Lung (tissue), 11 donors: ENCODE measurements at regions not wholly inside any gene's neighbourhood (a gene's known extent, or its start where the extent isn't known, plus 50 kb on each side); places are given as distances from the start of the nearest gene placed in this dataset.
"Not testable (repeated sequence)": the region's sequence is repeated elsewhere in the genome, so short reads cannot be mapped to it uniquely, and the experiment has no call there.

Experiments used
- ATAC-seq: fragments of 200-7000 bp; cut with Tn5 transposase; one replicate; pipeline ENCODE4 v1.9.1; 2020; ENCODE audit warnings: moderate number of reproducible peaks; ENCODE audit not compliant: insufficient read depth, low FRiP score
- DNase-seq, 3 donors: peaks; one replicate each; pipeline ENCODE4 v3.0.0-alpha.2; 2013 to 2017
- H3K27ac ChIP-seq, 2 donors: one replicate each; pipeline ENCODE4 v1.5.1; 2013; ENCODE audit warnings: mild to moderate bottlenecking in 2 of 2, moderate library complexity in 2 of 2, control low read depth in 1 of 2, inconsistent platforms in 1 of 2, low read depth in 1 of 2, low read length in 1 of 2
- H3K27me3 ChIP-seq, 3 donors: one replicate each; pipeline ENCODE4 v1.5.1; 2013; ENCODE audit warnings: low read length in 2 of 3; ENCODE audit not compliant: control insufficient read depth in 3 of 3, insufficient read depth in 3 of 3
- H3K36me3 ChIP-seq, 4 donors: one replicate each; pipeline ENCODE4 v1.5.1; 2013; ENCODE audit warnings: low read length in 4 of 4, mild to moderate bottlenecking in 1 of 4, moderate library complexity in 1 of 4; ENCODE audit not compliant: control insufficient read depth in 4 of 4, insufficient read depth in 4 of 4
- H3K4me1 ChIP-seq, 5 donors: one replicate each; pipeline ENCODE4 v1.5.1; 2013; ENCODE audit warnings: low read length in 5 of 5, mild to moderate bottlenecking in 2 of 5, moderate library complexity in 1 of 5; ENCODE audit not compliant: control insufficient read depth in 5 of 5, insufficient read depth in 5 of 5
- H3K4me3 ChIP-seq: one replicate; pipeline ENCODE4 v1.5.1; 2013; ENCODE audit warnings: mild to moderate bottlenecking, control low read depth, moderate library complexity
- H3K9ac ChIP-seq, 2 donors: one replicate each; pipeline ENCODE4 v1.5.1; 2013; ENCODE audit warnings: low read length in 2 of 2, control low read depth in 1 of 2; ENCODE audit not compliant: insufficient read depth in 1 of 2
- H3K9me3 ChIP-seq, 4 donors: one replicate each; pipeline ENCODE4 v1.5.1; 2013; ENCODE audit warnings: low read length in 3 of 4, mild to moderate bottlenecking in 1 of 4, moderate library complexity in 1 of 4; ENCODE audit not compliant: control insufficient read depth in 4 of 4, insufficient read depth in 3 of 4
- WGBS, 2 donors: extraction: QIAGEN DNeasy Blood & Tissue Kit; methylation state at CpG; one replicate each; pipeline ENCODE4 v1.1.7; 2013; 5-methylcytosine and 5-hydroxymethylcytosine counted together
- TF ChIP-seq, protein P1 (sequence below): IDR thresholded peaks from 2 replicates; pipeline ENCODE4 v1.5.1; 2012; ENCODE audit warnings: mild to moderate bottlenecking; ENCODE audit errors: control extremely low read depth, extremely low read depth
- donor health status: control.
- donor health status: control.
- donor health status: Bipolar disorder and iron deficiency.
- donor health status: healthy.
- donor health status: DM: yes; HTN: yes; CAD: no.

DNA sequence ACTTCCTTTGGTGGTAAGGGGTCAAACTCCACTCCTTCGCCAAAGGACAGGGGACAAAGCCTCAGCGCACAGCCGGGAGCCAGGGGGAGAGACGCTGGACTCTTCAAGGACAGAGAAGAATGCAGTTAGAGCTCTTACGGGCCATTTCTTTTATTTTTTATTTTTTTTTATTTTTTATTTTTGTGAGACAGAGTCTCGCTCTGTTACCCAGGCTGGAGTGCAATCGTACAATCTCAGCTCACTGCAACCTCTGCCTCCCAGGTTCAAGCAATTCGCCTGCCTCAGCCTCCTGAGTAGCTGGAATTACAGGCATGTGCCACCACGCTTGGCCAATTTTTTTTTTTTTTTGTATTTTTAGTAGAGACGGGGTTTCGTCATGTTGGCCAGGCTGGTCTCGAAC, 93.2 kb upstream of the RPH3AL start, which contains the start of gene RFLNB:
Gene RFLNB (minus strand): TSS at position 101 of the 400 bp plus-strand sequence.
- ATAC-seq, H3K27ac ChIP-seq: not testable (repeated sequence)
- 81 to 87% methylated on average over 12 of the region's 12 CpGs for WGBS, 2 donors

DNA sequence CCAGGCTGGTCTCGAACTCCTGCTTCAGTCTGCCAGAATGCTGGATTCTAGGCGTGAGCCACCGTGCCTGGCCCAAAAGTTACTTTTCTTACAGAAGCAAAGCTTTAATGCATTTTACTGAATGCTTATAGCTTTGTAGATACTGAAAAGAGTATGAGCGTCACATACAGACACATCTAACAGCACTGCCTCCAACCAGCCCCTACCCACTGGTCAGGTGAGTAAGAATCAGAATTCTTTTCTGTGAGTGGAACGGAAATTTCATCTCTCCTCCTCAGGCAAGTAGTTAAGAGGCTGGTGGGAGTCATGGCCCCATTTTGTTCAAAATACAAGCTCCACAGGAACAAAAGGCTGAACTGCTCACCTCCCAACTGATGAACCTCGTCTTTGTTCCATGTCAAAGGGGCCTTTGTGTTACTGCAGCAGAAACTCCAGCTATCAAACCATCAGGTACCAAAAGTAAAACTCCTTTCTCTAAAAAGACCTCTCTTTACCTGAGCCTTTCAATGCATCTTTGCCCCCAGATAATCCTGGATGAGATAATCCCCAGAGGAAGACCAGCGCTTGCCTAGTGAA, 92.4 kb upstream of the RPH3AL start:
- Histone ChIP-seq H3K4me3 (no peak overlapping the region), H3K36me3 (peaks cover 3 to 16% (median 6%) of the 10 kb centered on the region in 4 donors), H3K27me3 (no peaks in the 10 kb centered on the region), H3K27ac (no peak overlapping the region), H3K9me3 (no peaks in the 10 kb centered on the region), H3K4me1 (peaks cover 0 to 2% (median 0%) of the 10 kb centered on the region in 5 donors), H3K9ac (no peak overlapping the region)
- DNase-seq: no peak
- TF ChIP-seq, protein P1, sequence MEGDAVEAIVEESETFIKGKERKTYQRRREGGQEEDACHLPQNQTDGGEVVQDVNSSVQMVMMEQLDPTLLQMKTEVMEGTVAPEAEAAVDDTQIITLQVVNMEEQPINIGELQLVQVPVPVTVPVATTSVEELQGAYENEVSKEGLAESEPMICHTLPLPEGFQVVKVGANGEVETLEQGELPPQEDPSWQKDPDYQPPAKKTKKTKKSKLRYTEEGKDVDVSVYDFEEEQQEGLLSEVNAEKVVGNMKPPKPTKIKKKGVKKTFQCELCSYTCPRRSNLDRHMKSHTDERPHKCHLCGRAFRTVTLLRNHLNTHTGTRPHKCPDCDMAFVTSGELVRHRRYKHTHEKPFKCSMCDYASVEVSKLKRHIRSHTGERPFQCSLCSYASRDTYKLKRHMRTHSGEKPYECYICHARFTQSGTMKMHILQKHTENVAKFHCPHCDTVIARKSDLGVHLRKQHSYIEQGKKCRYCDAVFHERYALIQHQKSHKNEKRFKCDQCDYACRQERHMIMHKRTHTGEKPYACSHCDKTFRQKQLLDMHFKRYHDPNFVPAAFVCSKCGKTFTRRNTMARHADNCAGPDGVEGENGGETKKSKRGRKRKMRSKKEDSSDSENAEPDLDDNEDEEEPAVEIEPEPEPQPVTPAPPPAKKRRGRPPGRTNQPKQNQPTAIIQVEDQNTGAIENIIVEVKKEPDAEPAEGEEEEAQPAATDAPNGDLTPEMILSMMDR: no peak
- no peak for ATAC-seq
- WGBS, 2 donors: 92 to 93% methylated on average over 7 of the region's 7 CpGs

More for the DNA sequence above, 93.2 kb upstream of the RPH3AL start, which contains the start of gene RFLNB:
- H3K9ac ChIP-seq, H3K4me1 ChIP-seq, H3K9me3 ChIP-seq, H3K4me3 ChIP-seq, DNase-seq, H3K27me3 ChIP-seq: not testable (repeated sequence)
- peaks cover 3 to 16% (median 6%) of the 10 kb centered on the region in 4 donors for H3K36me3 ChIP-seq

DNA sequence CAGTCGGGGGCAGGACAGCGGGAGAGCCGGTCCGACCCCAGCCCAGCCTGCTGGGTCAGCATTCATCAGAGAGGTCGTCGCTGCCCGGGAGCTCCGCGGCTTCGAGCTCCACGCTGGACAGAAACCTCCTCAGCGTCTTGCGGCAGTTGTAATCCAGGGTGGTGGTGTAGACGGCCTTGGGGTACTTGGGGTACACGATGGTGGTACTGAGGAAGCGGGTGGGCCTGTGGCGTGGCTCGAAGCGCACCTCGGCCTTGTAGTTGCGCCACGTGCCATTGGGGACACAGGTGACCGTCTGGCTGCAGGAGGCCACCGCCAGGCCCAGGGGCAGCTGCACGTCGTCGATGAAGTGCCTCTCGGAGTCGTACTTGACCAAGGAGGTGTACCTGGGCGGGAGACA, 90.5 kb upstream of the RPH3AL start:
- peaks cover 0 to 2% (median 0%) of the 10 kb centered on the region in 5 donors for H3K4me1 ChIP-seq
- DNase-seq: no peak
- no peaks in the 10 kb centered on the region for H3K27me3 ChIP-seq
- ATAC-seq: no peak
- WGBS, 2 donors: 95 to 96% methylated on average over 30 of the region's 30 CpGs
- TF ChIP-seq, protein P1: no peak
- H3K9me3 ChIP-seq: no peaks in the 10 kb centered on the region
- no peak overlapping the region for H3K27ac ChIP-seq
- H3K9ac ChIP-seq: no peak overlapping the region
- H3K4me3 ChIP-seq: no peak overlapping the region
- peaks cover 3 to 16% (median 6%) of the 10 kb centered on the region in 4 donors for H3K36me3 ChIP-seq

DNA sequence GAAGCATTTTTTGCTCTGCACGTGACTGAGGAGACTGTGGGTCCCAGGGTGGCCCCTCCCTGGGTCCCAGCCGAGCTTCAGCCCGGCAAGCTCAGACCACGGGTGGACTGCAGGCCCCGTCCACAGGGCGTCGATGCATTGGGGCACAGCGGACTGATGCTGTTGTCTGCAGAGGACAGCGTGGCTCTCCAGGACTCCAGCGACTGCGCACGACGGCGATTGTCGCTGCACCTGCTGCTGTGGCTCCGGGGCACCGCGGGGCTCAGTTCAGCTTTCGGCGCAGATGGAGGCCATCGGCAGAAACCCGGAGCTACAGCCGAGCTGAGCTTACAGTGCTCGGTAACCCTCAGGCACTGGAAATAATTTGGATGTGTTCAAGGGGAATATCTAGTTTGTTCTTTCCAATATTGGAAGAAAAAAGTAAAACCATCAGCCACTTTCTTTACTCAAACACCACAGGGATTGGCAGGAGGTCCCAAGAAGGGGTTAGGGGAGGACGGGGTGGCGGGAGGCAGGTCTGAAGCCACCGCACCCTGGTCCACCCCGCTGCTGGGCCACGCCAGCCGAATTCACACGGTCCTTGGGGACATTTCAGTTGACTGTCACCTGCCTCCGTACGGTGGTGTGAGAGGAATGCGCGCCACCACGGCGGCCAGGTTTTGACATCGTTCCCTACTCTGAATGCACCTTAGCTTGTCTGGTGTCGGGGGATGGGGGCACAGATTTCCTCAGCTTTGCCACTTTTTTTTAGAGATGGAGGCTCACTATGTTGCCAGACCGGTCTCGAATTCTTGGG, 88.7 kb upstream of the RPH3AL start:
- peaks cover 0 to 3% (median 1%) of the 10 kb centered on the region in 4 donors for H3K9me3 ChIP-seq
- ATAC-seq (no peak), DNase-seq (no peak)
- peaks cover 0 to 2% (median 0%) of the 10 kb centered on the region in 5 donors for H3K4me1 ChIP-seq
- no peak overlapping the region for H3K4me3 ChIP-seq
- TF ChIP-seq, protein P1: no peak
- WGBS, 2 donors: 93 to 96% methylated on average over 41 of the region's 41 CpGs
- peaks cover 3 to 16% (median 5%) of the 10 kb centered on the region in 4 donors for H3K36me3 ChIP-seq
- H3K9ac ChIP-seq: no peak overlapping the region
- no peak overlapping the region for H3K27ac ChIP-seq
- H3K27me3 ChIP-seq: no peaks in the 10 kb centered on the region
